ENCODE measurements at regions not wholly inside any gene's neighbourhood (a gene's known extent, or its start where the extent isn't known, plus 50 kb on each side); places are given as distances from the start of the nearest gene placed in this dataset.

GRCh38 chr20:30595698-30596097, 661.8 kb upstream of the DEFB115 start:
- no peak for TF ChIP-seq CTCF (IDR thresholded peaks at IDR 0.05)
- TF ChIP-seq POLR2A (IDR thresholded peaks at IDR 0.05; ENCODE audit: low read depth) = no peak
- no peak for TF ChIP-seq POLR2AphosphoS5 (IDR thresholded peaks at IDR 0.05)
- TF ChIP-seq EP300 (IDR thresholded peaks at IDR 0.05) = no peak
